22Rv1 (cell line): ENCODE measurements at regions not wholly inside any gene's neighbourhood (a gene's known extent, or its start where the extent isn't known, plus 50 kb on each side); places are given as distances from the start of the nearest gene placed in this dataset.

Experiments
- H3K27ac ChIP-seq: fragments of 450-650 bp; 2 replicates; pipeline ENCODE4 v1.5.1; 2017
- CTCF ChIP-seq: fragments of 450-650 bp; IDR thresholded peaks from 2 replicates; pipeline ENCODE4 v1.5.1; 2017; ENCODE audit warnings: mild to moderate bottlenecking
- ZFX ChIP-seq: fragments of 450-650 bp; IDR thresholded peaks from 2 replicates; pipeline ENCODE4 v1.6.1; 2017; ENCODE audit warnings: antibody characterized with exemption, borderline replicate concordance

- TF ChIP-seq CTCF (no peak), ZFX (no peak)
- H3K27ac ChIP-seq, result no peak overlapping the region
These were observed 381.8 kb upstream of the THBS1 start for GRCh38 chr15:39199076-39199475.

DNA sequence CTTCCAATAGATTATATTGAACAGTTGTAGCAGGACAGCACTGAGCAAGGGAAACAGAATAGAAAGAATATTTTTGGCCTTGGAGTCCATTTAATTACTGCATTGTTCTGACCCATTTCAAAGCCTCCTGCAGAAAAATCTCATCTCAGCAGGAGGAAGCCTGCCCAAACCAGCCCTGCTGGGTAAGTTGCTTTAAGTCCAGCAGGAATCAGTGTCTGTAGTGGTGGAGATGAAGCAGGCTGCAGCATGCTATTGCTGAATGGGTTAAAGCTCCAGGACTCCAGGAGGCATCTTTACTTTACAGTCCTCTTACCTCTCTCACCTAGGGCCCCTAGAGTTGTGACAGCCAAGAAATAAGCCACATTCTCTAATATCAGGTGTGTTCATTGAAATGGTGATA lies 380.3 kb upstream of the THBS1 start:
- no peak overlapping the region for H3K27ac ChIP-seq
- TF ChIP-seq CTCF (no peak), ZFX (no peak)

DNA sequence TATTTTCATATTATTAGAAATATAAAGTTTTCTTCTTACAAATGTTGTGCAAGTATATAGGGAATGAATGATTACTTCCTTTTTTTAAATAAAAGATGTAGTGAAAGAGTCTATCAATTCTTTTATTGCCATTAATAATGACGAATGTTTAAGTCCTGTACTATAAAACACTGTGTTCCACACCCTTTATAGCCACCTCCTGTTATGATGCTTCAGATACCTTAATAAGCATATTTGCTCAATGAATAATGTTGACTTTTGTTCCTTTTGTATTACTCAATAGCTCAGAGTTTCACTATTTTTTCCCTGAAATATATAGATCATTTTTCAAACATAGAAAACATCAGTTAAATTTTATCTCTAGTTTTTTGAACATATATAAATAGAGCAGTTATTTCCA lies 378.2 kb upstream of the THBS1 start:
- no peak overlapping the region for H3K27ac ChIP-seq
- TF ChIP-seq CTCF (no peak), ZFX (no peak)

GRCh38 chr15:39204031-39204430 lies 376.8 kb upstream of the THBS1 start:
- H3K27ac ChIP-seq, result no peak overlapping the region
- TF ChIP-seq CTCF (no peak), ZFX (no peak)

GRCh38 chr15:39205081-39205480 lies 375.8 kb upstream of the THBS1 start:
- no peak overlapping the region for H3K27ac ChIP-seq

DNA sequence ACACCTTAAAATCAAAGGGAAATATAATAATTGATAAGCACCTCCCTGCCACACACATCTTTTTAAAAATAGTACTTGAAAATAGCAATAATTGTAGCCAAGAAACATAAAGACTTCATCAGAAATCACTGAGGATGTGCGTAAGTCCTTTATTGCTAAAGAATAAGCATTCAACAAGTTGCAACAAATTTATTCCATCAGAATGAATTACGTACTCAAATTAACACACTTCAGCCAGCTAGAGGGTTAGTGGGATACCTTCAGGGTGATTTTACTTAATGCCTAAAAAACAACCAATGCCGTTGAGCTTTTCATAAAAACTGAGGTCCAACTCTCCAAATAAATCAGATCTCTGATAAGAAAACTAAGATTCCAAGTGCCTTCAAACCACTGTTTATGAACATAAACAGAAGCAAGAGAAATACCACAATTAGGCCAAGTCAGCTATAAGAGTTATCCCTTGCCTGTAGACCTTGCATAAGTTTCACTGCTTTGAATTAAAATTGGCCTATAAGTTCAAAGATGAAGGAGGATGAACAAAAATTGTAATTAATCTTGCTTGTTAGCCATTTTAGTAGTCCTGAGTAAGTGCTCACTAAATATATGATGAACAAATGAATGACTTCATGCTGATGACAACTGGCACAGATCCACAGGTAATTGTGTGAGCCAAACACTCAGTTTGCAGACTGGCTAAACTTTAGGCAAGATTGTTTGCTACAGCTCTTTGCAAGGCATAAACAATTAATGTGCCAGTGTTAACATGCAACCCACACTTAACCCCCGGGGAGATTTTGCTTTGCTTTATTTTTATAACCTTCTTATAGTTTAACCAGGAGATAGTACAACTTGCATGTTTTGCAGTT lies 375.1 kb upstream of the THBS1 start:
- TF ChIP-seq ZFX (no peak), CTCF (no peak)
- no peak overlapping the region for H3K27ac ChIP-seq

More at GRCh38 chr15:39205081-39205480, 375.8 kb upstream of the THBS1 start:
- TF ChIP-seq ZFX, result no peak
- no peak for TF ChIP-seq CTCF

DNA sequence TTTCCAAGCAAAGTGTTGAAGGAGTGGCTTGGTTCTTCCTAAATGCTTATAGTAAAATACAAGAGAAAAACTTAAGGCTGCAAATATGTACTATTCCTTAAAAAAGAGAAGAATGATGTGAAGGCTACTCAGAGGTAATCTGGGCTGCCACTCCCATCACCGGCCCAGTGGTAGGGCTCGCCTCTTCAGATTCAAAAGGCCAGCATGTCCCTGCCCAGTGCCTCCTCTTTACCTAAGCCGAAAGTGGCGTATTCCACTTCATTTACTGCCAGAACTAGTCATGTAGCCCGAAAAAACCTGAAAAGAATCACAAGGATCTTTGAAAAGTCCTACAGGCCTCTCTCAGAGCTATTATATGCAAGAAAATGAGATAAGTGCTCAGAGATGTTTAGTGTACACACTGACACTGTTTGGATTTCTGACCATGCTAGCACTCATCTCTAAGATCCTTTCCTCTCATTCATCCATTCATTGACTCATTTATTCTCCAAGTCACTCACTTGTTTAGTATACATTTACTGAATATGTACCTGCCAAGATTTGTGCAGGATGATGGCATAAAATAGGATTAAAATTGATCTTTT lies 373.3 kb upstream of the THBS1 start:
- TF ChIP-seq CTCF (no peak), ZFX (no peak)
- no peak overlapping the region for H3K27ac ChIP-seq
